SK-N-SH (cell line): ENCODE measurements at regions not wholly inside any gene's neighbourhood (a gene's known extent, or its start where the extent isn't known, plus 50 kb on each side); places are given as distances from the start of the nearest gene placed in this dataset.

ENCODE experiments used
- CTCF ChIA-PET: fragments of 300-600, 350-600 bp; formaldehyde crosslinking; extraction: SDS; loops from one replicate; lab custom pipeline; 2021; lab: Yijun Ruan, JAX
- POLR2A ChIA-PET: fragments of 350-600 bp; sonication (Branson Sonifier 250); formaldehyde crosslinking; extraction: SDS; loops from one replicate; lab custom pipeline; 2020; ENCODE audit warnings: antibody characterized with exemption, inconsistent platforms; lab: Yijun Ruan, JAX
- DNase-seq: peaks from one replicate; pipeline ENCODE4 v3.0.0; 2012
- H2AFZ ChIP-seq: fragments of 200-600 bp; sonication (generic); 2 replicates; pipeline ENCODE4 v1.8.1; 2016; ENCODE audit warnings: antibody characterized with exemption, mild to moderate bottlenecking, low read depth
- H3F3A ChIP-seq: fragments of 200-600 bp; sonication (generic); replicated peaks from 2 replicates; pipeline ENCODE3; 2016; ENCODE audit warnings: antibody characterized with exemption, mild to moderate bottlenecking; ENCODE audit not compliant: insufficient read depth
- H3K27ac ChIP-seq, 2 experiments: fragments of 200-500 bp in 1 of 2; fragments of 200-600 bp in 1 of 2; sonication (Bioruptor generic) in 1 of 2; sonication (generic), shearing (Covaris generic) in 1 of 2; 2 replicates each; pipeline versions ENCODE4 v1.5.1 to v1.6.1; 2014 to 2016; ENCODE audit warnings: low read depth in 2 of 2, inconsistent platforms in 1 of 2, low read length in 1 of 2, mild to moderate bottlenecking in 1 of 2, mixed read lengths in 1 of 2
- H3K27me3 ChIP-seq: fragments of 200-600 bp; sonication (generic), shearing (Covaris generic); 2 replicates; pipeline ENCODE4 v1.6.1; 2016; ENCODE audit warnings: mixed run types; ENCODE audit not compliant: insufficient read depth
- H3K36me3 ChIP-seq, 2 experiments: fragments of 200-500 bp in 1 of 2; fragments of 200-600 bp in 1 of 2; sonication (Bioruptor generic) in 1 of 2; sonication (generic) in 1 of 2; replicated peaks in 1 of 2; 2 replicates each; pipeline versions ENCODE3 to v1.5.1; 2014 to 2016; ENCODE audit warnings: low read length in 1 of 2, mild to moderate bottlenecking in 1 of 2; ENCODE audit not compliant: insufficient read depth in 2 of 2, control insufficient read depth in 1 of 2
- H3K4me1 ChIP-seq, 2 experiments: fragments of 200-500 bp in 1 of 2; fragments of 200-600 bp in 1 of 2; sonication (Bioruptor generic) in 1 of 2; sonication (generic), shearing (Covaris generic) in 1 of 2; 2 replicates each; pipeline versions ENCODE4 v1.5.1 to v1.6.1; 2014 to 2016; ENCODE audit warnings: low read depth in 1 of 2, low read length in 1 of 2, mixed run types in 1 of 2; ENCODE audit not compliant: insufficient read depth in 2 of 2, control insufficient read depth in 1 of 2
- H3K4me2 ChIP-seq: fragments of 200-600 bp; sonication (generic), shearing (Covaris generic); 2 replicates; pipeline ENCODE4 v1.6.1; 2017; ENCODE audit warnings: mixed run types
- H3K4me3 ChIP-seq, 2 experiments: fragments of 200-500 bp in 1 of 2; fragments of 200-600 bp in 1 of 2; sonication (Bioruptor generic) in 1 of 2; sonication (generic), shearing (Covaris generic) in 1 of 2; 2 replicates each; pipeline versions ENCODE4 v1.5.1 to v1.8.1; 2014 to 2016; ENCODE audit warnings: low read depth in 2 of 2, inconsistent platforms in 1 of 2, low read length in 1 of 2, mild to moderate bottlenecking in 1 of 2, mixed read lengths in 1 of 2, moderate library complexity in 1 of 2
- H3K79me2 ChIP-seq: fragments of 200-600 bp; sonication (generic); 2 replicates; pipeline ENCODE4 v1.8.1; 2017; ENCODE audit warnings: mild to moderate bottlenecking; ENCODE audit not compliant: insufficient read depth
- H3K9ac ChIP-seq: fragments of 200-600 bp; sonication (generic); 2 replicates; pipeline ENCODE4 v1.6.1; 2017; ENCODE audit warnings: mixed run types
- H3K9me2 ChIP-seq: fragments of 200-600 bp; sonication (generic); 2 replicates; pipeline ENCODE4 v1.6.1; 2017; ENCODE audit warnings: mixed run types
- H3K9me3 ChIP-seq: fragments of 200-600 bp; sonication (generic); 2 replicates; pipeline ENCODE4 v1.6.1; 2017; ENCODE audit warnings: mixed run types, mild to moderate bottlenecking, moderate library complexity
- H4K20me1 ChIP-seq: fragments of 200-600 bp; sonication (generic); 2 replicates; pipeline ENCODE4 v1.6.1; 2017; ENCODE audit warnings: mild to moderate bottlenecking, mixed run types; ENCODE audit not compliant: insufficient read depth
- CHD2 ChIP-seq: fragments of 150-350 bp; IDR thresholded peaks from 2 replicates; pipeline ENCODE4 v1.6.1; 2018; ENCODE audit warnings: low read length; ENCODE audit not compliant: partially characterized antibody
- CTCF ChIP-seq: fragments of 200-600 bp; sonication (generic); IDR thresholded peaks from 2 replicates; pipeline ENCODE4 v1.6.1; 2017; ENCODE audit warnings: antibody characterized with exemption, mild to moderate bottlenecking, moderate library complexity
- ELF1 ChIP-seq: IDR thresholded peaks from 2 replicates; pipeline ENCODE4 v1.4.0; 2012
- EP300 ChIP-seq, 2 experiments: IDR thresholded peaks; 2 replicates each; pipeline versions ENCODE4 v1.4.0 to v1.6.1; 2012; ENCODE audit warnings: borderline replicate concordance in 1 of 2, low read depth in 1 of 2, low read length in 1 of 2
- EZH2phosphoT487 ChIP-seq: fragments of 200-600 bp; sonication (generic); IDR thresholded peaks from 2 replicates; pipeline ENCODE4 v1.6.1; 2017; ENCODE audit warnings: low read depth, mixed run types, mild to moderate bottlenecking, antibody characterized with exemption, moderate library complexity, borderline replicate concordance
- FOSL2 ChIP-seq: IDR thresholded peaks from 2 replicates; pipeline ENCODE4 v1.4.0; 2012; ENCODE audit warnings: low read depth, mild to moderate bottlenecking, moderate library complexity, borderline replicate concordance
- FOXJ3 ChIP-seq: sonication (generic); formaldehyde crosslinking; IDR thresholded peaks from 2 replicates; pipeline ENCODE4 v1.5.1; 2020; ENCODE audit warnings: mild to moderate bottlenecking, missing genetic modification reagents
- FOXM1 ChIP-seq: IDR thresholded peaks from 2 replicates; pipeline ENCODE4 v1.4.0; 2012; ENCODE audit warnings: low read depth, mild to moderate bottlenecking
- GATA2 ChIP-seq: sonication (generic); formaldehyde crosslinking; IDR thresholded peaks from 2 replicates; pipeline ENCODE4 v1.5.0; 2020; ENCODE audit warnings: mild to moderate bottlenecking, missing genetic modification reagents
- IRF3 ChIP-seq: fragments of 150-350 bp; IDR thresholded peaks from 2 replicates; pipeline ENCODE4 v1.6.1; 2016; ENCODE audit warnings: mild to moderate bottlenecking, low read depth, low read length
- MAX ChIP-seq: IDR thresholded peaks from 2 replicates; pipeline ENCODE4 v1.4.0; 2012; ENCODE audit warnings: low read depth
- MEF2A ChIP-seq: IDR thresholded peaks from 2 replicates; pipeline ENCODE4 v1.4.0; 2012; ENCODE audit warnings: low read depth, borderline replicate concordance
- NFIC ChIP-seq: IDR thresholded peaks from 2 replicates; pipeline ENCODE4 v1.4.0; 2012; ENCODE audit warnings: borderline replicate concordance
- NRF1 ChIP-seq: IDR thresholded peaks from 2 replicates; pipeline ENCODE4 v1.6.1; 2012; ENCODE audit warnings: low read depth, mild to moderate bottlenecking, low read length
- PBX3 ChIP-seq: IDR thresholded peaks from 2 replicates; pipeline ENCODE4; 2012
- RFX5 ChIP-seq: IDR thresholded peaks from 2 replicates; pipeline ENCODE4 v1.6.1; 2012; ENCODE audit warnings: mild to moderate bottlenecking, improper control_type of control experiment, low read length
- TAF1 ChIP-seq: IDR thresholded peaks from 2 replicates; pipeline ENCODE4 v1.6.1; 2012; ENCODE audit warnings: low read depth, mild to moderate bottlenecking, low read length, moderate library complexity, borderline replicate concordance
- YY1 ChIP-seq: IDR thresholded peaks from 2 replicates; pipeline ENCODE4 v1.4.0; 2012; ENCODE audit warnings: low read depth, mild to moderate bottlenecking
- ZBTB33 ChIP-seq: IDR thresholded peaks from 2 replicates; pipeline ENCODE4 v1.4.0; 2012; ENCODE audit warnings: low read depth, borderline replicate concordance
- WGBS: methylation state at CpG from one replicate; pipeline ENCODE4 v1.1.6; 2017; ENCODE audit warnings: low lambda C conversion rate; 5-methylcytosine and 5-hydroxymethylcytosine counted together

- TF ChIP-seq ZBTB33 (no peak), TAF1 (no peak), FOXJ3 (no peak), FOSL2 (peak; percentile 57; the same call in 1 of the 2 replicates), CTCF (no peak), IRF3 (no peak), GATA2 (CRISPR knock-in tag) (no peak), MEF2A (no peak), NFIC (no peak), FOXM1 (no peak), ELF1 (no peak), PBX3 (peak; percentile 92), CHD2 (no peak), EZH2phosphoT487 (no peak)
- TF ChIP-seq, all 33 proteins: peak for 7
Measured at GRCh38 chr9:19999491-20000057, 210.7 kb upstream of the SLC24A2 start (continued).

GRCh38 chr9:19998823-19999455 is 210.1 kb upstream of the SLC24A2 start:
- ChIA-PET POLR2A (no interaction called here), CTCF (no interaction called here)
- no peak for DNase-seq
- TF ChIP-seq CTCF (no peak), PBX3 (no peak), FOXM1 (no peak), EP300 (IDR thresholded peaks at IDR 0.05; ENCODE audit: borderline replicate concordance in 1 of 2, low read depth in 1 of 2, low read length in 1 of 2) (no peak), YY1 (no peak), FOSL2 (no peak), RFX5 (no peak), MAX (no peak), FOXJ3 (no peak), NRF1 (no peak), MEF2A (no peak)
- no peaks in the 10 kb centered on the region for H3K27me3 ChIP-seq
- H2AFZ ChIP-seq: no peak overlapping the region
- 38% methylated on average over 3 of the region's 3 CpGs for WGBS
- peak overlapping the region in 1 of 2 experiments; percentile 55; a peak in 2 of 4 replicates for H3K27ac ChIP-seq
- H3K4me1 ChIP-seq: peaks cover 0 to 16% of the 10 kb centered on the region in 2 experiments; a peak in 1 of 4 replicates
- H3K36me3 ChIP-seq: no peaks in the 10 kb centered on the region
- H3K9me3 ChIP-seq: no peaks in the 10 kb centered on the region
- peaks cover 12% of the 10 kb centered on the region for H3F3A ChIP-seq
- no peak overlapping the region; the same call in 1 of the 2 replicates for H3K9ac ChIP-seq
- H4K20me1 ChIP-seq: no peaks in the 10 kb centered on the region
- no peaks in the 10 kb centered on the region for H3K9me2 ChIP-seq
- H3K4me3 ChIP-seq: no peak overlapping the region
- H3K4me2 ChIP-seq: no peak overlapping the region; the same call in 1 of the 2 replicates
- no peaks in the 10 kb centered on the region for H3K79me2 ChIP-seq
